Right renal cortex interstitium (tissue), 3 donors: ENCODE measurements at regions not wholly inside any gene's neighbourhood (a gene's known extent, or its start where the extent isn't known, plus 50 kb on each side); places are given as distances from the start of the nearest gene placed in this dataset.

Experiments used
- DNase-seq, 3 donors: peaks; one replicate each; pipeline ENCODE4 v3.0.0-alpha.2; 2013; ENCODE audit warnings: low read depth in 3 of 3, low spot score in 2 of 3

DNA sequence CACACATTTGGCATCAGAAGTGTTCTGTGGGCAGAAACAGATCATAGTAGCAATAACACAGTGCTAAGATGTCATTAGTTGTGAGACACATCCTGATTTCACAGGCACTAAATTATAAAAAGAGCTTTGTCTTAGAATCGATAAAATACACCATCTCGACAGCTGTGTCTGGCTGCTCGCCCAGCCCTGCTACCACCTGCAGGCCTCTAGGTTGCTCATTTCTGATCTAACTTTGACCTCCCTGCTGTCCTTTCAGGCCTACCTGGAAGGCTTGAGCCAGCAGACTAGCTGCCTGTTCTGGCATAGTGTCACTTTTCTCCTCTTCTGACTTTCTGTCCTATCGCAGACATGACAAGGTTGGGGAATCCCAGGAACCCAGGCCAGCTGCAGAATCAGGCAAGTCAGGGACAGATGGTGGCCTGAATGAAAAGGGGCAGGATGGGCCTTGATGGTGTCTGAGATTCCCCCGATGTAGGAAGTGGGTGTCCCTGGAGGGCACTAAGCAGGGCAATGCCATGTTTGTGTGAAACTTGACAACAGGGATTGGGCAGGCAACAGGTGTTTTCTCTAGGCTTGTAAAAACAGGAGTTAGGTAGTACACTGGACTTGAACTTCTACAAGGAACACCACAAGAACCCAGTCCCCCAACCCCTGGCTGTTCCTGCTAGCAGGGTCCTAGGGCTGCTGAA is 66.6 kb upstream of the RHOU start:
- no peak for DNase-seq

DNA sequence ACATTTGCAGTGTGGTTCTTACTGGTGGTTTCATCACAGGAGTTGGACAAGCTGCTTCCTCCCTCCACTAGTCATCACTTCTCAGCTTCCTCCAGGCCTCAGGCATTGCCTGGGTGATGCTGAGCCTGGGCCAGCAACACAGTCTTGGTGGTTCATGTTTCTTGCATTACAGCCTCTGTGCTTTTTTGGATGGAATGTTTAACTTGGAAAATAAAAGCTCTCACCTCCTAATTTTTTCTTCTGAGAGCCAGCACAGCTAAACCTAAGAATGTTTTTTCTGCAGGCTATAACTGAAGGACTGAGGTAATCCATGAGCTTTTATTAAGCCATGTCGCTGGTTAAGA is 66.1 kb upstream of the RHOU start:
- DNase-seq = no peak

DNA sequence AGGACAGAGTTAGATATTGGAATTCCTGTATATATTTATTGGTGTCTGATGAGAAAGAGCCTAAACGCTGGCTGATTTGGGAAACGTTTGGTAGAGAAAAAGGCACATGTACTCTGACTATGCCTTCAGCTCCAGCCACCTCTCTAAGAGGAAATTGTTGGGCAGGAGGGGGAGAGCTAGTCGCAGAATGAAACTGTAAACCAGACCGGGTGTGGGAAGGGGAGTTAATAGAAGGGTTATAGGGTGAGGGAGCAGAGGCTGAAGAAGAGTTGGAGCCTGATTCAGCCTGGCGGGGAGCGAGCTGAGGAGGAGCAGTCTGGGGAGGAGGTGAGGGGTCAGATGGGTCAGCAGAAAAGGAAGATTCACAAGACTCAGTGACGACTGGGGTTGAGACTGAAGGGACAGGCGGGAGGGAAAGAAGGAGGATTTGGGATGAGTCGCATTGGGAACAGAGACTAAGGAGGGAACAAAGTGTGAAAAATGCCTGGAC is 54.2 kb upstream of the RHOU start:
- DNase-seq = peak in 1 of 3 donors; percentile 15

GRCh38 chr1:228683428-228683827 is 51.9 kb upstream of the RHOU start:
- DNase-seq = no peak

DNA sequence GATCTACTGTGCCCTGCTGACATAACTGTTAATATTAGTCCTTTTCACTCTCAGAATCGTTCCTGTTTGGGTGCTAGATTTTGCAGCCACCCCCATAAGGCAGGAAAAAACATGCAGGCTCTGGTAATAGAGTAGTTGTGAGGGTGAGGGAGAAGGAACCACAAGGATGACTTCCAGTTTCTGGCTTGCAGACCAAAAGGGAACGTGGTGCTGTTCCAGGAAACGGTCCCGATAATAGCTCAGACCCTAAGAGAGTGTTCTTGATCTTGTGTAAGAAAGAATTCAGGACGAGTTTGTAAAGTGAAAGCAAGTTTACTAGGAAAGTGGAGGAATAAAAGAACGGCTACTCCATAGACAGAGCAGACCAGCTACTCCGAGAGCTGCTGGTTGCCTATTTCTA is 50.7 kb upstream of the RHOU start:
- no peak for DNase-seq

DNA sequence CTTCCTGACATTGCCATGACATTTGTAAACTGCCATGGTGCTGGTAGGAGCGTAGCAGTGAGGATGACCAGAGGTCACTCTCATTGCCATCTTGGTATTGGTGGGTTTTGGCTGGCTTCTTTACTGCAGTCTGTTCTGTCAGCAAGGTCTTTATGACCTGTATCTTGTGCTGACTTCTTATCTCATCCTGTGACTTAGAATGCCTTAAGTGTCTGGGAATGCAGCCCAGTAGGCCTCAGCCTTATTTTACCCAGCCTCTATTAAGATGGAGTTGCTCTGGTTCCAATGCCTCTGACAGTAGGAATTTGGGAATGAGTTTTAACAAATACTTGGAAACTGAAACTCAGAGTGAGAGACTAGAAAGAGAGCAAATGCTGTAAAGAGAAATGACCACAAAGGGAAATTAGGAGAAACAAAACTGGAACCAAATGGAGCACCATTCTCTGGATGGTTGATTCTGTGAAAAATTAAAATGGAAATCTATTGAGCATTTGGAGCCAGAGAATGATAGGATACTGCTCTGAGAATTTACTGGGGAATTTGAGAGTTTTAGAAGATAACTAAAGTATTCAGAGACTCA is 50.1 kb upstream of the RHOU start:
- DNase-seq = no peak
